Mononuclear cell (primary cell): ENCODE measurements at regions not wholly inside any gene's neighbourhood (a gene's known extent, or its start where the extent isn't known, plus 50 kb on each side); places are given as distances from the start of the nearest gene placed in this dataset.
"Not testable (repeated sequence)": the region's sequence is repeated elsewhere in the genome, so short reads cannot be mapped to it uniquely, and the experiment has no call there.

ENCODE experiments used
- H3K27me3 ChIP-seq: 2 replicates; pipeline ENCODE4 v1.6.0; 2011; ENCODE audit warnings: low read length, control low read depth; ENCODE audit not compliant: insufficient read depth
- H3K4me1 ChIP-seq: 2 replicates; pipeline ENCODE4 v1.5.1; 2011; ENCODE audit warnings: mild to moderate bottlenecking, low read length, control low read depth; ENCODE audit not compliant: insufficient read depth
- H3K4me3 ChIP-seq: 2 replicates; pipeline ENCODE4 v1.5.1; 2011; ENCODE audit warnings: mild to moderate bottlenecking, low read length, moderate library complexity
- H3K9me3 ChIP-seq: 2 replicates; pipeline ENCODE4 v1.5.1; 2011; ENCODE audit warnings: low read depth, mild to moderate bottlenecking, control low read depth, low read length

DNA sequence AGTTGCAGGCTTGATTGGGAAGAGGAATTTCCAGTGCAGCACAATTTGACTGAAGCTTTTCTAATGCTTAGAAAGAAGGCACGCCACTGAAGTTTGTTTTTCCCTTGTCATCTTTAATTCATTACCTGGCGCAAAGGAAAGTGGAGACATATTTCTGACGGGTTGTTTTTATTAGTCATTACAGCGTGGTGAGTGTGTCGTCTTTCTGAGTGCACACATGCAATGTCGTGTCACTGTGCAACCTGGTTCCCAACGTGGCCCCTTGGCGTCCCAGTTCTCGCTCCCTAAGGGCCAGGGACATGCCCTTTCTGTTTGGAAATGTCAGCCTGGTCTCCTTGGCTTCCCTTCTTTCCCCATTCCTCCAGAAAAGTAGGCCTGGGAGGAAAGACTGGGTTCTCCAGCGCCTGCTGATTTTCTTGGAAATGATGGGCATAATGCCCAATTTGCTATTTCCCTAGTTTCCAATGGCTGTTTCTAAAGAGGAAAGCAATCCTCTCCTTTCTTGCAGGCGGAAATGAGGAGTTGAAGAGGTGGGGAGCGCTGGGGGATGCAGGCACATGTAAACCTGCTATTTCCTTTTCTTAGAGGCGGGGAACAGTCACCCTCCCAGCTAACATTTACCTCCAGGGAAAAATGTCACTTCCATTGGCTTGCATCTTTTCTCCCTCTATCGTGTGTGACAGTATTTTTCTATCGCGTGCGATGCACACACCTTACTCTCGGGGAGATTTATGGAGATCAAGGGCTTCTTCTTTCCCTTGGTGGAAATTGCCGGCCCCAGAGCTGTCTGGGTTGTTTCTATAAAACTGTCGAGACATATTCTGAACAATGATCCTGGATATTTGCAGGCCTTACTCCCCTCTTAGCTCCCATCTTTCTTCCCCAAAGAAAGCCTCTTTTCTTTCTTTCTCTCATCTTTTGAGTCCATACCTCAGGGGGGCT is 249.8 kb downstream of the ARHGAP12 start:
- no peak overlapping the region for H3K4me3 ChIP-seq

DNA sequence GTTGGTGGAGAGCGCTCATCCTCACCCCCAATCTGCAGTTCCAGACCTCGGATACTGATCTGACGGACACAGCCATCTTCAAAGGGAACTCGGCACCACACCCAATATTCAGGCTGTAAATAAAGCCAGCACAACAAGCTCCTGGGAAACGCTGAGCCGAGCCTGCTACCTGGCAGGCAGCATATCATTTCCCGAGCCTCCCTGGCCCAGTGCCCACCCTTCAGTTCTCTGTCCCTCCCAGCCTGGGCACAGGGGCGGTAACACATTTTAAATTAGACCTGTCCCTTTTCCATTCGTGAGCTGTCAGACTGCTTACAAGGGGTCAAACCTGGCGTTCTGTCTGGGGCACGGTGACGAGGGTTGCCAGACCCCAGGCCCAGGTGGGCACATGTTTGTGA is 250.5 kb downstream of the ARHGAP12 start:
- Histone ChIP-seq H3K4me3 (no peak overlapping the region), H3K4me1 (no peaks in the 10 kb centered on the region), H3K9me3 (peaks cover 5% of the 10 kb centered on the region), H3K27me3 (no peaks in the 10 kb centered on the region)

More for the DNA sequence above, 249.8 kb downstream of the ARHGAP12 start:
- Histone ChIP-seq H3K4me1 (no peaks in the 10 kb centered on the region), H3K27me3 (no peaks in the 10 kb centered on the region), H3K9me3 (peaks cover 12% of the 10 kb centered on the region)

DNA sequence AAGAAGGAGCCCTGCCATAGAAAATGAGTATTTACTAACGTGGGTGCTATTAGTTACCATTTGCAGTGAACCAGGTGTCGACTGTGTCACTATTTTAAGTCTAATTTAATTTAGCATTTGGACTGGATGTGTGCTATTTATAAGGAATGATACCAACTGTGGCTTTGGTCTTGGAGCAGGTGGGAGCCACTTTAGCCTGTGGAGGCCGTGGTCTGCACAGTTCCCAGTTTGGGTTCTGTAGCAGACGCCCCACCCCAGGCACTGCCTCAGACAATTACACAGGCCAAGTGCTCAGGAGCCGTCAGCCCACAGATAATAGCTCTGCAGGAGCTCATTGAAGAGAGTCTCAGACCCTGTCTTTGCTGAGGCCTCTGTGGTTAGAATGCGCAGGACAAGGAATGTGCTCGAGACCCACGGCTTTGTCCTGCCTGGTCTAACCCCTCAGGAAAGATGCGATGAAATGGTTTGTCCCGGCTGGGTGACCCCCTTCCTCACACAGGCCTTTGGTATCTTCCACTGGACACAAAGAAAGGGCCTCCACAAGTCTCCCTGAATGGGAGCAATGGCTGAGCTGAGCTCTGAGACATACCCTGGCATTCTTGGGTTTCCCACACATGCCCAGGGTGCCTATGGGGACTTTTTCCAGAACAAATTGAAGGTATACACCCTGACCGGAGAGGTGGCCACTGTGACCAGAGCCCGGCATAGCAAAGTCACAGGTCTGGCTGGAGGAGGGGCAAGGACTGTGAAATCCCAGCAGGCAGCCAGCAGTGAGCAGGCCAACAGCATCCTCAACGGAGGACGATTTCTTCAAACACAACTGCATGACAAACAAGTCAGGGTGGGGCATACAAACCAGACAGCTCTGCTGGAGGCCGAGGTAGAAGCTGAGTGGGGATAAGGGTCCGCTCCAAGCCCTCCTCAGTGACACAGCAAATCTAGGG is 251.2 kb downstream of the ARHGAP12 start:
- Histone ChIP-seq H3K4me1 (no peaks in the 10 kb centered on the region), H3K27me3 (no peaks in the 10 kb centered on the region), H3K4me3 (no peak overlapping the region), H3K9me3 (no peaks in the 10 kb centered on the region)

DNA sequence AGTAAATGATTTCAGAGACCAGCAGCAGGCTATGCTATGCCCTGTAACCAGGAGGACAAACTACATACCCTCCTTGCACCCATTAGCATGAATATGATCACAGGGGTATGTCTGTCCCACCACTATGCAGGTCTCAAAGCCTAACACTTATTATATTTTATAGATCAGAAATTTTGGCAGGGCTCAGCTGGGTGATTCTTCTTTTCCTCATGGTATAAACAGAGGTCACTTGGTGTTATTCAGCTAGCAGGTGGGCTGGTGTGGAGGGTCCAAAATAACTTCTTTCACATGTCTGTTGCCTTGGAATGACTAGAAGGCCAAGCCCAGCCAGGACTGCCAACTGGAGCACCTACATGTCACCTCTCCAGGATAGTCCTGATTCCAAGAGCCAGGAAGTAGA is 252.9 kb downstream of the ARHGAP12 start:
- Histone ChIP-seq H3K4me3 (no peak overlapping the region), H3K9me3 (no peaks in the 10 kb centered on the region), H3K4me1 (no peaks in the 10 kb centered on the region), H3K27me3 (no peaks in the 10 kb centered on the region)

DNA sequence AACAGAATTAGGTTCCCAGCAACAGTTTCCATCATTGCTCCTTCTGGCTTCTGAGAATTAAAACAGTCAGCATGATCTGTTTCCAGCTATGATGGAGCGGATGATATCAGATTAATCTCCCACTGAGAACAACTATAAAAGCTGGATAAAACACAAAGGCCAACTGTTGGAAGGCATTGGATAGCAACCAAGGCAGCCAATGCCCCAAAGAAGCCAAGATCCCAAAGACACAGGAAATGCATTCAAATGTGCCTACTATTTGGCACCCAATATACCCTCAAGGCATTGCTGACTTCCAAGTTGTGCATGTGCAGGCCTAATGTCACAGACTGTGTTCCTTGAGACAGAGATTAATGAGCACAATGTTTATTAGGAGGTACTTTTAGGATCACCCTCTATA is 259.3 kb downstream of the ARHGAP12 start:
- H3K4me3 ChIP-seq: no peak overlapping the region
- no peaks in the 10 kb centered on the region for H3K9me3 ChIP-seq
- H3K4me1 ChIP-seq: no peaks in the 10 kb centered on the region
- no peaks in the 10 kb centered on the region for H3K27me3 ChIP-seq

DNA sequence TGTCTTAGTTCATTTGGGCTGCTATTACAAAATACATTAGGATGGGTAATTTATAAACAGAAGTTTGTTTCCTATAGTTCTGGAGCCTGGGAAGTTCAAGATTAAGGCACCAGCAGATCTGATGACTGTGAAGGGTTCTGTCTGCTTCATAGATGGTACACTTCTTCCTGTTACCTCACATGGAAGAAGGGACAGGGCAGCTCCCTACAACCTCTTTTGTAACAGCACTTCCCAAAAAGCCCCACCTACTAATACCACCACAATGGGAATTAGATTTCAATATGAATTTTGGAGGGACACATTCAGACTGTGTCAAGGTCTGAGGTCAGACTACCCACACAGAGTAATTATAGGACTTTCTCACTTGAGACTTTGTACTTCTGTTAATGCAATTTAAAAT is 260.3 kb downstream of the ARHGAP12 start:
- no peaks in the 10 kb centered on the region for H3K27me3 ChIP-seq
- no peaks in the 10 kb centered on the region for H3K4me1 ChIP-seq
- no peaks in the 10 kb centered on the region for H3K9me3 ChIP-seq
- H3K4me3 ChIP-seq: no peak overlapping the region

DNA sequence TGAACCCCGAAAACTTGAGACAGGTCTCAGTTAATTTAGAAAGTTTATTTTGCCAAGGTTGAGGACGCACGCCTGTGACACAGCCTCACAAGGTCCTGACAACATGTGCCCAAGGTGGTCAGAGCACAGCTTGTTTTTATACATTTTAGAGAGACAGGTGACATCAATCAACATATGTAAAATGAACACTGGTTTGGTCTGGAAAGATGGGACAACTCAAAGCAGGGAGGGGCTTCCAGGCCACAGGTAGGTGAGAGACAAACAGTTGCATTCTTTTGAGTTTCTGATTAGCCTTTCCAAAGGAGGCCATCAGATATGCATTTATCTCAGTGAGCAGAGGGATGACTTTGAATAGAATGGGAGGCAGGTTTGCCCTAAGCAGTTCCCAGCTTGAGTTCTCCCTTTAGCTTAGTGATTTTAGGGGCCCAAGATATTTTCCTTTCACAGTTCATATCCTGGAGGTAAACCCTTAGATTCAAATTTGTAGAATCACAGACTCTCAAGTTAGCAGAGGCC is 262.8 kb downstream of the ARHGAP12 start:
- not testable (repeated sequence) for H3K4me3 ChIP-seq, H3K9me3 ChIP-seq, H3K27me3 ChIP-seq, H3K4me1 ChIP-seq

DNA sequence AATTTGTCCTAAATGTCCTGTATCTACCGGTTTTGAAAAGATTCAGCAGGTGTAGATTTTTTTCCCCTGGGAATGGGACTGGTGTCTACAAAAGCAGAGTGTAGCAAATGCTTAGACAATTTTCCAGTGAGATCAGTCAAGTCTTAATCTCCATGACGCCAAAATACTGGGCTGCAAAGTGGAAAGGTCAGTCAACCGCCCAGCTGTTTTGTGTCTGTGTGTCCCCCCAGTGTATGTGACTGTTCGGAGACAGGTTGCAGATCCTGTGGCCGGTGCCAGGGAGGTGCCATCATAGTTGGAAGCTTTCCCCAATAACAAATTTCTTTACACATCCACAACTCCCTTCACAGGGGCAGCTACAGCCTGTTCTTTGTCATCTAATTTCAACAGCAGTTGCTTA is 263.8 kb downstream of the ARHGAP12 start:
- Histone ChIP-seq H3K27me3 (no peaks in the 10 kb centered on the region), H3K9me3 (no peaks in the 10 kb centered on the region), H3K4me1 (no peaks in the 10 kb centered on the region), H3K4me3 (no peak overlapping the region)

DNA sequence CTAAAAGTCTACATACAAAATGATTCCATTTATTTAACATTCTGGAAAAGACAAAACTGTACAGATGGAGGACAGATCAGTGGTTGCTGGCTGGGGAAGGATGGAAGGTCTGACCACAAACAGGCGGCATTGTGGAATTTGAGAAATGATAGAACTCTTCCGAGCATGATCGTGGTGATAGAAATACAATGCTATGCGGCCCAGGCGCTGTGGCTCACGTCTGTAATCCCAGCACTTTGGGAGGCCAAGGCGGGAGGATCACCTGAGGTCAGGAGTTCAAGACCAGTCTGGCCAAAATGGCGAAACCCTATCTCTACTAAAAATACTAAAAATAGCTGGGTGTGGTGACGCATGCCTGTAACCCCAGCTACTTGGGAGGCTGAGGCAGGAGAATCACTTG is 264.6 kb downstream of the ARHGAP12 start:
- H3K4me3 ChIP-seq, H3K4me1 ChIP-seq, H3K27me3 ChIP-seq, H3K9me3 ChIP-seq: not testable (repeated sequence)

DNA sequence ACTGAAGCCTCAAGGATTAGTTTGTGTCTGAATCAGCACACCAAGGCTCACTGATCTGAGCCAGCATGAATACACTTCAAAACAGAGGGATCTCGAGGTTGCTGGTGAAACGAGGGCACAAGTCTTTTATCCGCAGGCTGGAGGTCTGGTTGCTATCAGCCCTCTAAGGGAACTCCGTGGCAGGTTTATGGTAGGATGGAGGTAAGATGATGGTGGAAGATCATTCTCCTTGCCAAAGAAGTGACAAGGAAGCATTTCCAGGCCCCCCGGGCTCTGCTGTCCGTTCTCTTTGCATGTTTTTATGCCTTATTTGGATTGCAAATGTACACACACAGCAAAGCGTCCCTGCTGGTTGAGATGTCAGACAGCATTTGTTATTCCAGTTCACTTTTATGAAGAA is 268.3 kb downstream of the ARHGAP12 start:
- peaks cover 2% of the 10 kb centered on the region for H3K27me3 ChIP-seq
- H3K9me3 ChIP-seq: no peaks in the 10 kb centered on the region
- H3K4me3 ChIP-seq: no peak overlapping the region
- H3K4me1 ChIP-seq: no peaks in the 10 kb centered on the region

DNA sequence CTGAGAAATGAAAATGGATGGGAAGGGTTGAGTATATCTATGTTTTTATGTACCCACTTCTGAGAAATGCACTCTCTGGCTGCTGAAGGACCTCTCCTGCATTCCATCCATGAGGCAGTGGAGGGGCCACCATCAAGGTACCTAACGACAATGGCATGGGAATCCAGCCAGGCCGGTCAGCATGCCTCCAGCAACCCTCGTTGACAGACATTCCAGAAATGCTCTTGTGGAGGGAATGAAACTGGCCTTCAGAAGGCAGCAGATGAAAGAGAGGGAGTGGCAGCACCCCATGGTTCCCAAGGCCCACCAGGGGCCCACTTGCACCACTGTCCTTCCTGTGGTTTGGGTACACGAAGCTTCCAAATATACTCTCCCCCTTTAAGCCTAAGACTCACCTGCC is 269.0 kb downstream of the ARHGAP12 start:
- peaks cover 2% of the 10 kb centered on the region for H3K27me3 ChIP-seq
- no peak overlapping the region for H3K4me3 ChIP-seq
- no peaks in the 10 kb centered on the region for H3K9me3 ChIP-seq
- no peaks in the 10 kb centered on the region for H3K4me1 ChIP-seq

DNA sequence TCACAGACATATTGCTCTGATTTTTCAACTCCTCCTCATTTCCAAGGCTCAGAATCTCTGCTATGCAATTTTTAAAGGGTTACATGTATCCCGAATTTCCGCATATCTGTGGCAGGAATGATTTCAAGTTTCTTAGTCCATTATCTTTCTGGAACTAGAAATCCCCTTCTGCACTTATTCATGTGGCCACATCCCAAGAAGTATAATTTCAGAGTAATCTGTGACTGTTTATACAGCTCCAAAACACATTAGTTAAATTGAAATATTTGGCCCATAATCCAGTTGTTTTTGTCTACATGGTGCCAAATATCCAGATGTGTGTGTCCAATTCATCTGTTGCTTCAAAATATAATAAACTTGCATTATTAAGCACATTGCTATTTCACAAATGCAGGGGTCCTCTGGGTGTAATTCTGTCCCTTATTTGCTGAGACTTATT is 271.2 kb downstream of the ARHGAP12 start:
- H3K9me3 ChIP-seq: no peaks in the 10 kb centered on the region
- no peak overlapping the region for H3K4me3 ChIP-seq
- H3K27me3 ChIP-seq: peaks cover 2% of the 10 kb centered on the region
- no peaks in the 10 kb centered on the region for H3K4me1 ChIP-seq

DNA sequence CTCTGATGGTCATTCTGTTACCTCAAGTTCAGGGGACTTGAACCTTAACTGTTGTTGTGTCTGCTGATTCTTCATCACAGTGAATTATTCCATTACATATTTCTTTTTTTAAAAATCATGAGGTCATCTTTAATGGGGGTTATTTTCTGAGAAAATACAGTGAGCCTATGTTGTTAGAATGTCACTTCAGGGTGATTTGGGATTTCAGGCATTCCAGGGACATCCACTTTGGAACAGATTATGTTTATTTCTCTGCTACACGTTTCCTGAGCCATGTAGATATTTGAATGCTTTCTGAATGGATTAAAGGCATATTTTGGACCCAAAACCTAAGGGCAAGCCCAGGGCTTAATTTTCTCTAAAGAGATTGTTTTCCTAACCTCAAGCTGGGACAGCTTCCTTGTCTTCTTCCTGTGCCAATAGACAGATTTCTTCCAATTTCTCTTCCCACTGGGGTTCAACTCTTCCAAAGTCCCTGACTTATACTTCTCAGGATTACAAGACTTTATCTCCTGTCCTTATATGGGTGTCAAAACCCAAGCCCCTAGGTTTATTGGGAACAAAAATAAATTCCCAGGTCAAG is 271.7 kb downstream of the ARHGAP12 start:
- Histone ChIP-seq H3K9me3 (no peaks in the 10 kb centered on the region), H3K4me1 (no peaks in the 10 kb centered on the region), H3K4me3 (no peak overlapping the region), H3K27me3 (peaks cover 2% of the 10 kb centered on the region)

DNA sequence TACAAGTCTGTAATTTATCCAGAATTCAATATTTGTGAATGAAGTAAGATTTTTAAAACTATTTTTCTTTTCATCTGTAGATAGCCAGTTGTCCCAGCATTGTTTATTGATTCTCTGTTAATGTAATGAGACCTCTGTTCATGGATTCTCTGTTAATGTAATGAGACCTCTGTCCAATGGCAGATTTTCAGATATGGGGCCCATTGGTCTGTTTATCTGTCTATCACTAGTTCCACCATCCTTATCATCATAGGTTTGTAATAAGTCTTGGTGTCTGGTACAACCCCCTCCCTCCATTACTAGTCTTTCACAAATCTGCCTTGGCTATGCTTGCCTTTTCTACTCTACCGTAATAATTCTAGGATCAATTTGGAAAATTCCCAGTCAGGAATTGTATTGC is 276.6 kb downstream of the ARHGAP12 start:
- Histone ChIP-seq H3K27me3 (peaks cover 2% of the 10 kb centered on the region), H3K4me1 (no peaks in the 10 kb centered on the region), H3K4me3 (no peak overlapping the region), H3K9me3 (no peaks in the 10 kb centered on the region)

DNA sequence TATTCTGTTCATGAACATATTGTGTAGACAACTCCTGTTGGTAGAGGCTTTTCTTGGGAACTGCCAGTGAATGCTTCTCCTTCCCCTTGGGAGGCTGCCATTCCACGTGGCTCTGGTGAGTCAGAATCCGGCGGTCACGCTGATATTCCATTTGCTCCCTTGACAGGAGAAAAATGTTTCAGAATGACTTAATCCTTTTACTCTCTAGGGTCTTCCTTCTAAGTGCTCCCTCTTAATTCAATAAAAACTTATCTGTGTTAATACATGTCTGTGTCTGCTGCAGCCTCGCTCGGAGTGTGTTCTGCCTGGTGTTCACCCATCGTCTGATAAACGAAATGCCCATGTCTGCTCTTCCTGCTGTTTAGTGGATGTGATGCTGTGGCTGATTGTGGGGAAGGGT is 278.6 kb downstream of the ARHGAP12 start:
- Histone ChIP-seq H3K4me1 (no peaks in the 10 kb centered on the region), H3K4me3 (no peak overlapping the region), H3K9me3 (no peaks in the 10 kb centered on the region), H3K27me3 (no peaks in the 10 kb centered on the region)
